Kidney epithelial cell (primary cell): ENCODE measurements at regions not wholly inside any gene's neighbourhood (a gene's known extent, or its start where the extent isn't known, plus 50 kb on each side); places are given as distances from the start of the nearest gene placed in this dataset.

Experiments
- DNase-seq: peaks from one replicate; pipeline ENCODE4 v3.0.0-alpha.2; 2010; ENCODE audit warnings: low read depth
- H3K27me3 ChIP-seq: 2 replicates; pipeline ENCODE4 v1.6.0; 2011; ENCODE audit warnings: low read length; ENCODE audit not compliant: control insufficient read depth, insufficient read depth
- H3K36me3 ChIP-seq: 2 replicates; pipeline ENCODE4 v1.5.1; 2011; ENCODE audit warnings: low read length; ENCODE audit not compliant: control insufficient read depth, insufficient read depth
- H3K4me3 ChIP-seq: 2 replicates; pipeline ENCODE4 v1.5.1; 2011; ENCODE audit warnings: low read depth, mild to moderate bottlenecking, control low read depth, low read length
- TF ChIP-seq, protein P1 (sequence below): IDR thresholded peaks from 2 replicates; pipeline ENCODE4 v1.5.1; 2011; ENCODE audit warnings: mild to moderate bottlenecking, moderate library complexity, low read length, control low read depth, inconsistent platforms; ENCODE audit not compliant: insufficient read depth, poor library complexity, severe bottlenecking

DNA sequence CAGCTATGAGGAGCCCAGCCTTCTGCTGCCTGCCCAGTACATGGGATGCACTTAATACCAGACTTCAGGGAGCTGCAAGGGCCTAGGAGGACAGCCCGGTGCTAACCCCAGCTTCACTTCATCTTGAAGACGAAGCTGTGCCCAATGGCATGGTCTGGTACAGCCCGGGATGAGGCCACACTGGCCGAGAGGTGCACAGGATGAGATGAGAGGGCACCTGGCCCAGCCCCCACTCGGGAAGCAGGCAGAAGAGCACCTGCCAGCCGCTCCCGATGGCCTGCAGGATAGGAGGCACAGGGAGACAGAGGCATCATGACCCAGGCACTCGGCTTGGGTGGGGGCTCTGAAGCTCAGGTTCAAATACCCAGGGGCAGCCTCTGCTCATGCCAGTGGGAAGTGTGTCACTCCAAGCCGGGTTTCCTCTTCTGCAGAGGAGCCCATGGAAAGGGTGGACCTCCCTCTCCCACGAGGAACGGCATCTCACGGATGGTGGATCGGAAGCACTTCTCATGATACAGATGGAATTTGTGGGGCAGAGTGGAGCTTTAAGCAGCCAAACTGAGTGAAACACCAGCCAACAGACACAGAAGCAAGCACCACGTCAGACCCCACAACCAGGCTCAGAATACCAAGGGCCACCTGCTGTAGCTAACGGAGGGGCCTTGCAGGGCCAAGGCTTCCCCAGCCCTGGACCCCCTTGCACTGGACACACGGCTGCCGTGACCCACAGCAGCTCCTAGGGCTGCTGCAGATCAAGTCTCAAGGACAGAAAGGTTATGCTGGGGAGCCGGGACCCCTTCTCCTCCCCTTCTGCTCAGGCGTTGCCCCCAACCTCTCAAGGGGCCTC is 875.2 kb downstream of the BRD1 start:
- DNase-seq: no peak
- no peaks in the 10 kb centered on the region for H3K36me3 ChIP-seq
- no peaks in the 10 kb centered on the region for H3K27me3 ChIP-seq
- TF ChIP-seq, protein P1, sequence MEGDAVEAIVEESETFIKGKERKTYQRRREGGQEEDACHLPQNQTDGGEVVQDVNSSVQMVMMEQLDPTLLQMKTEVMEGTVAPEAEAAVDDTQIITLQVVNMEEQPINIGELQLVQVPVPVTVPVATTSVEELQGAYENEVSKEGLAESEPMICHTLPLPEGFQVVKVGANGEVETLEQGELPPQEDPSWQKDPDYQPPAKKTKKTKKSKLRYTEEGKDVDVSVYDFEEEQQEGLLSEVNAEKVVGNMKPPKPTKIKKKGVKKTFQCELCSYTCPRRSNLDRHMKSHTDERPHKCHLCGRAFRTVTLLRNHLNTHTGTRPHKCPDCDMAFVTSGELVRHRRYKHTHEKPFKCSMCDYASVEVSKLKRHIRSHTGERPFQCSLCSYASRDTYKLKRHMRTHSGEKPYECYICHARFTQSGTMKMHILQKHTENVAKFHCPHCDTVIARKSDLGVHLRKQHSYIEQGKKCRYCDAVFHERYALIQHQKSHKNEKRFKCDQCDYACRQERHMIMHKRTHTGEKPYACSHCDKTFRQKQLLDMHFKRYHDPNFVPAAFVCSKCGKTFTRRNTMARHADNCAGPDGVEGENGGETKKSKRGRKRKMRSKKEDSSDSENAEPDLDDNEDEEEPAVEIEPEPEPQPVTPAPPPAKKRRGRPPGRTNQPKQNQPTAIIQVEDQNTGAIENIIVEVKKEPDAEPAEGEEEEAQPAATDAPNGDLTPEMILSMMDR: no peak
- H3K4me3 ChIP-seq: no peak overlapping the region

- Histone ChIP-seq H3K27me3 (no peaks in the 10 kb centered on the region), H3K4me3 (no peak overlapping the region), H3K36me3 (no peaks in the 10 kb centered on the region)
- TF ChIP-seq, protein P1: no peak
- DNase-seq: no peak
Measured at GRCh38 chr22:48951836-48952235, 875.8 kb downstream of the BRD1 start.

DNA sequence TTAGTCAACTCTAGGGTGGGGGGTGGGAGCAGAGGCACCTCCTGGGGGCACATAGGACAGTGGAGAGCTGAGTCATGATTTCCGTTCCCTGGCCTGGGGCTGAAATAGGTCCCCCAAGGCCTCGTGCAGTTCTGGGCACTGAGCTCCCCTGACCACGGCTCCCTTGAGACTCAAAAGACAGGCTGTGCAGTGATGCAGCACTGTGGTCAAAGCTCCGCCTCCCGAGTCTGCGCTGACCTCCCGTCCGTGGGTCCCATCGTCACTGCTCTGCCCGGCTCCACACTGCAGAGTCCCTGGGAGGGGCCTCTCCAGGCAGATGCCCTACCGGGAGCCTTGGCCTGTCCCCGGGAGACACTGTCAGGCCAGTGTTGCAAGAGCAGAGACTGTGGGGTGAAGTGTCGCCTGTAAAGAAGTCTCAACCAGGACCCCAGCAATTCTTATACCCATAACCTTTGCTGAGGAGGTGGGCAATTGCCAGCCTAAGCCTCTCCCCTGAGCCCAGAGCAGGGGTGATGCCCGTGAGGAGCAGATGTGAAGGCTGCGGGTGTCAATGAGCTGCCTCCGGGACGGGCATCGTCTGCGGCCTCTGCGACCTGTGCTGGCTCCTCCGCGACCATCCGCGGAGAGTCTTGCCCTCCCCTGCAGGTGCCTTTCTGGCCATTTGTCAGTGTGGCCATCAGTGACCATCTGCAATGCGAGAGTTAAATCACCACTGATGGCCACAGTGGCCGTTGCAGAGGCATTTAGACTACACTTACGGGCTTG is 877.3 kb downstream of the BRD1 start:
- Histone ChIP-seq H3K27me3 (no peaks in the 10 kb centered on the region), H3K36me3 (no peaks in the 10 kb centered on the region), H3K4me3 (no peak overlapping the region)
- no peak for DNase-seq
- TF ChIP-seq, protein P1: no peak

GRCh38 chr22:48949375-48950149 is 878.1 kb downstream of the BRD1 start:
- Histone ChIP-seq H3K27me3 (no peaks in the 10 kb centered on the region), H3K4me3 (no peak overlapping the region), H3K36me3 (no peaks in the 10 kb centered on the region)
- TF ChIP-seq, protein P1: no peak
- DNase-seq: no peak

- no peak for DNase-seq
- Histone ChIP-seq H3K27me3 (no peaks in the 10 kb centered on the region), H3K4me3 (no peak overlapping the region), H3K36me3 (no peaks in the 10 kb centered on the region)
- TF ChIP-seq, protein P1: no peak
Measured at GRCh38 chr22:48948575-48949170, 879.0 kb downstream of the BRD1 start.
